Activated CD4-positive, alpha-beta T cell treated with anti-CD3 and anti-CD28 coated beads, Interleukin-2, amount 10 ng/mL, durations not matched to agents 24 days and 14 days (primary cell): ENCODE measurements at regions not wholly inside any gene's neighbourhood (a gene's known extent, or its start where the extent isn't known, plus 50 kb on each side); places are given as distances from the start of the nearest gene placed in this dataset.

Source experiments
- DNase-seq: peaks from one replicate; pipeline ENCODE4 v3.0.0; 2022
- H3K27ac Mint-ChIP-seq: one replicate; pipeline ENCODE4 v1.8.0; 2022; ENCODE audit warnings: mild to moderate bottlenecking, mixed read lengths
- H3K27me3 Mint-ChIP-seq: one replicate; pipeline ENCODE4 v1.8.0; 2022; ENCODE audit warnings: mixed read lengths
- H3K36me3 Mint-ChIP-seq: one replicate; pipeline ENCODE4 v1.8.0; 2022; ENCODE audit warnings: low read depth, mild to moderate bottlenecking, mixed read lengths
- H3K4me1 Mint-ChIP-seq: one replicate; pipeline ENCODE4 v1.8.0; 2021; ENCODE audit warnings: mixed read lengths
- H3K4me3 Mint-ChIP-seq: one replicate; pipeline ENCODE4 v1.8.0; 2022; ENCODE audit warnings: mild to moderate bottlenecking, moderate library complexity, mixed read lengths
- H3K9me3 Mint-ChIP-seq: one replicate; pipeline ENCODE4 v1.8.0; 2021; ENCODE audit warnings: mixed read lengths
- intact Hi-C: fragments of 100-400 bp; cut with micrococcal nuclease; formaldehyde crosslinking; loops from one replicate; pipeline ENCODE4 v1.15.1; 2023

DNA sequence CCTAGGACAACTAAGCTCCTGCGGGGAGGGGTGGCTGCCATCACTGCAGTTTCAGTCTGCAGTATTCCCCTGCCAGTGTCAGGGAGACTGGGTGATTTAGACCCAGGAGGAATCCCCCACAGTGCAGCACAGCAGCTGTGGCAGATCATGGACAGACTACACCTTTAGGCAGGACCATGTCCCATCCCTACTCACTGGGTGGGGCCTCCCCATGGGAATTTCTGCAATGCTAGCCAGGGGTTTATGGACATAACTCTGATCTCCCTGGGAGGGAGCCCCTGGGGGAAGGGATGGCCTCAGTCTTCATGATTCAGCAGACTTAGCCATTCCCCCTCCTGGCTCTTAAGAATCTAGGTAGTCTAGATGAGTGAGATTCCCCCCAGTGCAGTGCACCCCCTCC, 130.1 kb upstream of the STAC start:
- no peak overlapping the region for H3K27ac Mint-ChIP-seq

DNA sequence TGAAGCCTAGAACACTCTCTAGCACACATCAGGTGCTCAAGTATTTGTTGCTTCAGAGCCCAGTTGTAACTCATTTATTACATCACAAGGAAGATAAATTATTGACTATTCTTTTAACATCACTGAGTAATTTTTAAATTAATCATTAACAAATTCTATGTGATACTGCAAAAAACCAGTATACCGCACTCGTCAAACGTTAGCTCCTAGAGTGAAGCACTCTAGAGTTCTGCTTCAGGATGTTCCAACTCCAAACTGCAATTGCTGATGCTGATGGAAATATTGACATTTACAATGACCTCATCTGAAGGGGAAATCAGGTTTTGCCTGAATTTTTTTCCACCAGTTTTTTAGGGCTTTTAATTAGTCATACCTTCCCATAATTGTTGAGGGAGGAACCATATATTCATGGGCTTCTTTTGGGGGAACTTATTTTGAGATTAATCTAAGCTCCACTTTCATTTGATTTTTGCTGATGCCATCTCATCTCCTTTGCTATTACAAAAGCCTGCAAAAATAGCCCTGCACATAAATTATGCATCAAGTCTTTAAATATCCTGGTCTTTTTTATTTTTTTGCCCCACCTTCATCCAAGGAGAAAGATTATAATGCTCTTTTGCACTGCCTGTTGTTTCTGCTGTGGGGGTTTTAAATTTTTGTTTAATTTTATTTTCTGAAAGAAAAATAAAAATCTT, 123.0 kb upstream of the STAC start:
- no peaks in the 10 kb centered on the region for H3K27me3 Mint-ChIP-seq
- no peaks in the 10 kb centered on the region for H3K36me3 Mint-ChIP-seq
- no peak overlapping the region for H3K27ac Mint-ChIP-seq
- H3K9me3 Mint-ChIP-seq = peaks cover 6% of the 10 kb centered on the region
- H3K4me3 Mint-ChIP-seq = no peak overlapping the region
- no peaks in the 10 kb centered on the region for H3K4me1 Mint-ChIP-seq
- intact Hi-C loops = no loop called here
- DNase-seq = no peak

More for the DNA sequence above, 130.1 kb upstream of the STAC start:
- intact Hi-C loops = no loop called here
- no peaks in the 10 kb centered on the region for H3K4me1 Mint-ChIP-seq
- no peak overlapping the region for H3K4me3 Mint-ChIP-seq
- no peaks in the 10 kb centered on the region for H3K36me3 Mint-ChIP-seq
- H3K27me3 Mint-ChIP-seq = no peaks in the 10 kb centered on the region
- DNase-seq = no peak
- H3K9me3 Mint-ChIP-seq = peaks cover 10% of the 10 kb centered on the region

DNA sequence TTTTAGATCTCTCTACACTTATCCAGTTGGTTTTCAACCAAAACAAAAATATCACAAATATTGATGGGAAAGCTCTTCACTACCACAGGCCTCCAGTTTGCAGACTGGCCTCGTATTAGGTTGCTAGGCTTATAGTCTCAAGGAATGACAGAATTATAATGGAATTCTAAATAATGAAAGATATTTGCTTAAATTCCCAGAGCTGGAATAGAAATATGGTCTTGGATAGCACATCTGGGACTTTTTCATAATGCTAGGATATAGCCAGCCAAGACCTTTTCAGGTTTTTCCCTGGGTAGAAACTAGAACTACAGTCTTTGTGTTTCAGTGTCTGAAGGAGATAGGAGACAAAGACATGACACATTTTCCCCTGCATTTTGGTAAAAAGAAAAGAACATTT, 121.9 kb upstream of the STAC start:
- Mint-ChIP-seq H3K4me1 (no peaks in the 10 kb centered on the region), H3K36me3 (no peaks in the 10 kb centered on the region), H3K9me3 (no peaks in the 10 kb centered on the region), H3K27me3 (no peaks in the 10 kb centered on the region), H3K27ac (no peak overlapping the region), H3K4me3 (no peak overlapping the region)
- DNase-seq = no peak
- intact Hi-C loops = no loop called here

DNA sequence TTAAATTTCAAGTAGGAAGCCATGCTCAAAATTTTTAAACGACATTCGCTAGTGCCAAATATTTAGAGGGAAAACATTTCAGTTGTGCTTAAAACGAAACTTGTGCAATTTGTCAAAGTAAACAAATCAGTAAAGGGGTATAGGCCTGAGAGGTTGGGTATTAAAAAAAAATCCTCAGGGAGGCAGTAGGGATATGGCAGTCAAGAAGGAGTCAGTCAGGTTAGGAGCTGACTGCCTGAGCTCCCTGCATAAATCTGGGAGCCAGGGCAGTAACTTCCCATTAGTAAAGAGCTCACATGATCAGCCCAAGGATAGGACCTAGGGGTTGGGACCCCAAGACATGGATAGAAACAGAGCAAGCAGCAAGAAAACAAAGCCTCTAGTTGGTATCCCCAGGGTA, 120.7 kb upstream of the STAC start:
- H3K9me3 Mint-ChIP-seq = no peaks in the 10 kb centered on the region
- no peaks in the 10 kb centered on the region for H3K27me3 Mint-ChIP-seq
- H3K4me1 Mint-ChIP-seq = no peaks in the 10 kb centered on the region
- no peak overlapping the region for H3K27ac Mint-ChIP-seq
- DNase-seq = no peak
- intact Hi-C loops = no loop called here
- no peak overlapping the region for H3K4me3 Mint-ChIP-seq
- H3K36me3 Mint-ChIP-seq = no peaks in the 10 kb centered on the region

DNA sequence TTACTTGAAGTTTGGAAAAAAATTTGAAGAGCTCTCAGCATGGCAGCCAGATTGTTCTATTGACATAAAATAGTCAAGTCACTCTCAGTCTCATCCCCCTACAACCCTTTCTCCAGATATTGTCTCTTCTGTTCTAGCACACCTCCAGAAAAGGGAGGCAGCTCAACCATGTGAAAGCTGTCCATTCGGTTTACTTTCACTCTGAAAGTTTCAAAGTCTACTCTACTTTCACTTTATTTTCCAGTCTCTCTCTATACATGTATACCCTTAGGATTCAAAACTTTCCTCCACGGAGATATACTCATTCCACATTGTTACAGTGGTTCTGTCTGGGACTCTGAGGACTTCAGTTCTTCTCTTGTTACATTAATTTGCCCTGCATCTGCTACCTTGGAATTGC, 111.0 kb upstream of the STAC start:
- no peaks in the 10 kb centered on the region for H3K27me3 Mint-ChIP-seq
- no peak for DNase-seq
- intact Hi-C loops = no loop called here
- H3K27ac Mint-ChIP-seq = no peak overlapping the region
- H3K4me3 Mint-ChIP-seq = no peak overlapping the region
- no peaks in the 10 kb centered on the region for H3K36me3 Mint-ChIP-seq
- no peaks in the 10 kb centered on the region for H3K9me3 Mint-ChIP-seq
- no peaks in the 10 kb centered on the region for H3K4me1 Mint-ChIP-seq

DNA sequence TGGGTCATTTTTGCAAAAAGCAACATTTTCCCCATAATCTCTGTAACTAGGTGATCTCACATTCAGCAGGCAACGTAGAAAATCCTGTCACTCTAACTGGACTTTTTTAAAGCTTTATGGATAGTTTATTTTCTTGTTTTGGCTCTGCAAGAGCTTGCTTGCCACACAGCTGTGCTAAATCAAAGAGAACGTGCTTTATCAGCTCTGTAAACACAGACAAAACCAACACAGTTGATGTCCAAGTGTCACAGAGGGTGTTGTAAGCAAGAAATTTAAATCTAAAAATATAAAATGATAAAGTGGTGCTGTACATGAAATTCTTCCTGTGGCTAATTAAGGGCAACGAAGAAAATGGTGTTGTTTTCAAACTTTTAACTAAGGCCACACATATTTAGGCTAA, 97.5 kb upstream of the STAC start:
- DNase-seq = no peak
- no peaks in the 10 kb centered on the region for H3K4me1 Mint-ChIP-seq
- H3K36me3 Mint-ChIP-seq = no peaks in the 10 kb centered on the region
- H3K4me3 Mint-ChIP-seq = no peak overlapping the region
- H3K27ac Mint-ChIP-seq = no peak overlapping the region
- intact Hi-C loops = no loop called here
- H3K27me3 Mint-ChIP-seq = no peaks in the 10 kb centered on the region
- no peaks in the 10 kb centered on the region for H3K9me3 Mint-ChIP-seq

DNA sequence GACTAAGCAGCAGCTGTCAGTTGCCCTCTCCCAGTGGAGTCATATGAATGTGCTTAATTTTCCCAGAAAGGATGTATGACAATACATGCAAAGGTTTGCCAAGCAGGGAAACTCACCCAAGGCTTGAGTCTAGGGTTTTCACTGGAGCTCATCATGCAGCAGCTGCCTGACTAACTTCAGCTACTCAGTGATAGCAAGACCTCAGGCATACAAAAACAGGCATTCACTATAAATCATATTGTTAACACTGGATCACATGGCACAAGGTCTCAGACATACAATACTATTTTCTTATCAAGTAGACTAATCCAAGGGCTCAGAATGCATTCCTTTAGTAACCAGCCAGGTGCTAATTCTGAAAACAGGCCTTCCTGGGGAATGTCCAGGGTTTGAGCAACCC, 85.0 kb upstream of the STAC start:
- H3K9me3 Mint-ChIP-seq = no peaks in the 10 kb centered on the region
- H3K4me1 Mint-ChIP-seq = no peaks in the 10 kb centered on the region
- H3K36me3 Mint-ChIP-seq = no peaks in the 10 kb centered on the region
- H3K4me3 Mint-ChIP-seq = no peak overlapping the region
- H3K27me3 Mint-ChIP-seq = no peaks in the 10 kb centered on the region
- intact Hi-C loops = no loop called here
- DNase-seq = no peak
- H3K27ac Mint-ChIP-seq = no peak overlapping the region

DNA sequence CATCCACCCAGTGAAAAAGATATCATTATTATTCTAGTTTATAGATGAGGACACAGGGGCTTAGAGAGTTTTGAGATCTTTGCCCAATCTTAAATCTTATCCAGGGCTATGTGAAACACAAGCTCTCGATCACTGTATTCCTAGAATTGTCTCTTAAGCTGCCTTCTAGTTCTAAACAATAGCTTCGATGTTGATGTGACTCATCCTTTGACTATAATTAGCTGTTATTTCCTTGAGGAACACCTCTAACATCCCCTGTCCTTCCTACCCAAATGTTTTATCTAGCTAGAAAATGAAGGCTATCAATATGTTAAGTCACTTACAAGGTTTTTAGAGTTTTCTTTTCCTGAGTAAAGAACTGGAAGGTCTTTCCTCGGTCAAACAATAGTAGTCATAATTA, 83.1 kb upstream of the STAC start:
- Mint-ChIP-seq H3K27ac (no peak overlapping the region), H3K36me3 (no peaks in the 10 kb centered on the region), H3K4me1 (no peaks in the 10 kb centered on the region), H3K27me3 (no peaks in the 10 kb centered on the region), H3K9me3 (no peaks in the 10 kb centered on the region), H3K4me3 (no peak overlapping the region)
- intact Hi-C loops = no loop called here
- DNase-seq = no peak

DNA sequence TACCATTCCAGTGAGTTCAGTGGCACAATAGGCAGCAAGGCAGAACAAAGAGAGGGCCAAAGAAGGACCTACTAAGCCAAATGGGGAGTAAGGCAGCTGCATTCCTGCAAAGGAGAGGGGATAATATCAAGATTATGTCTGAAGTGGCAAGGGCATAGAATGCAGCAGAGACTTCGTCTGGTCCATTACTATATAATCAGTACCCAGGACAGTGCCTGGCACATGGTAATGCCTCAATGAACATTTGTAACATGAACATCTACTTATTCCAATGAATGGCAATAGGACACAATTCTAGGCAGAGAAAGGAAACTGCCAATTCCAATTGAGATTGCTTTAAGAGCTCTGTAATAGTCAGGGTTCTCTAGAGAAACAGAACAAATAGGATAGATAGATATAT, 82.1 kb upstream of the STAC start:
- H3K9me3 Mint-ChIP-seq = no peaks in the 10 kb centered on the region
- intact Hi-C loops = no loop called here
- H3K27me3 Mint-ChIP-seq = no peaks in the 10 kb centered on the region
- H3K4me3 Mint-ChIP-seq = no peak overlapping the region
- no peak for DNase-seq
- no peaks in the 10 kb centered on the region for H3K4me1 Mint-ChIP-seq
- no peak overlapping the region for H3K27ac Mint-ChIP-seq
- no peaks in the 10 kb centered on the region for H3K36me3 Mint-ChIP-seq

DNA sequence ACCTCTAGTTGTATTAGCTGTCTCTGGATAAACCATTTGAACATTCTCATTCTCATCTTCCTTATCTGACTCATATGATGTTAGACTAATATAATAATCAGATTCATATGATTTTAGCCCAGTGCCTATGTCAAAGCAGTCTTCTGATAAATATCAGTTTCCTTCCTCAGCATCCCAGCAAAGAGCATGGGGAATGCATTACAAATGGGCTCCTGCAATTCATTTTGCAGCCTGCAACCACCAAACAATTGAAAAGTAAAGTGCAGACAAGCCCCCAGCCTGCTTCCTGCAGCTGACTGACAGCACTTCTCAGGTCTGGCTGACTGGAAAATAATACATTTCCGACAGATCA, 78.2 kb upstream of the STAC start:
- Mint-ChIP-seq H3K4me3 (no peak overlapping the region), H3K27me3 (no peaks in the 10 kb centered on the region), H3K27ac (no peak overlapping the region), H3K4me1 (no peaks in the 10 kb centered on the region), H3K9me3 (no peaks in the 10 kb centered on the region), H3K36me3 (no peaks in the 10 kb centered on the region)
- intact Hi-C loops = no loop called here
- no peak for DNase-seq

DNA sequence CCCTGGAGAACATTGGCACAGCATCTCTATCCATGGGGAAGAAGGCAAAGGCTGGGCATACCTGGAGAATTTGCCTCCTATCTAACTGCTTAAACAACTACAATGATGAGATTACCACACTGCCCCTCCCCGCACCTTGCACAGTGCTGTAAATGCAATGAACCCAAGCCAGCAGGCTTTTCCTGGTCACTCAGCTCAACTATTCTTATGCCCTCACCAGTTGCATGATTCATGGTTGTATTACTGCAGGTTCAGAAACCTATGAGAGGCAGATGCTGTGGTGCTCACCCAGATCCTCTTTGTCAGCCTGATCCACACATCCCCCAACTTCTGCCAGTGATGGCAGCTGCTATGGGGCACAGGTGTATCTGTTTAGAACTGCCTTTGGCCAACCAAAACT, 77.7 kb upstream of the STAC start:
- Mint-ChIP-seq H3K4me3 (no peak overlapping the region), H3K27ac (no peak overlapping the region), H3K36me3 (no peaks in the 10 kb centered on the region), H3K9me3 (no peaks in the 10 kb centered on the region), H3K4me1 (no peaks in the 10 kb centered on the region), H3K27me3 (no peaks in the 10 kb centered on the region)
- no peak for DNase-seq
- intact Hi-C loops = no loop called here

DNA sequence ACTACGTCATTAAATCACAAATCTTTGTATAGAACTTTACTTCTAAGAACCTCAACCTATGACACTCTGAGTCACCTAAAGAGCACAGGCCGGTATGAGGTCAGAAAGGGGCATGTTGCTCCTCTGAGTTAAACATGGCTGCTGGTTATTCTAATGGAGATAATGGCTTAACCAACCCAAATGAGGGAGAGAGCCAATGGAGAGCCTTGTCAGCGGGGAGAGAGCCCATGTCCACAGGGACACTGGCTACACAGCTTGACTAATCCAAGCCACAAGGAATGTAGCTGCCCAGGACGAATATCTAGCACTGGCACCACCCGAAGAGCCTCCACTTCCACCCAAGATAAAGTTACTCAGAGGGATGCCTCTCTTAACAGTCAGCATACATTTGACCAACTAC, 77.0 kb upstream of the STAC start:
- H3K4me3 Mint-ChIP-seq = no peak overlapping the region
- DNase-seq = no peak
- intact Hi-C loops = no loop called here
- H3K4me1 Mint-ChIP-seq = no peaks in the 10 kb centered on the region
- no peaks in the 10 kb centered on the region for H3K27me3 Mint-ChIP-seq
- H3K27ac Mint-ChIP-seq = no peak overlapping the region
- no peaks in the 10 kb centered on the region for H3K36me3 Mint-ChIP-seq
- no peaks in the 10 kb centered on the region for H3K9me3 Mint-ChIP-seq

DNA sequence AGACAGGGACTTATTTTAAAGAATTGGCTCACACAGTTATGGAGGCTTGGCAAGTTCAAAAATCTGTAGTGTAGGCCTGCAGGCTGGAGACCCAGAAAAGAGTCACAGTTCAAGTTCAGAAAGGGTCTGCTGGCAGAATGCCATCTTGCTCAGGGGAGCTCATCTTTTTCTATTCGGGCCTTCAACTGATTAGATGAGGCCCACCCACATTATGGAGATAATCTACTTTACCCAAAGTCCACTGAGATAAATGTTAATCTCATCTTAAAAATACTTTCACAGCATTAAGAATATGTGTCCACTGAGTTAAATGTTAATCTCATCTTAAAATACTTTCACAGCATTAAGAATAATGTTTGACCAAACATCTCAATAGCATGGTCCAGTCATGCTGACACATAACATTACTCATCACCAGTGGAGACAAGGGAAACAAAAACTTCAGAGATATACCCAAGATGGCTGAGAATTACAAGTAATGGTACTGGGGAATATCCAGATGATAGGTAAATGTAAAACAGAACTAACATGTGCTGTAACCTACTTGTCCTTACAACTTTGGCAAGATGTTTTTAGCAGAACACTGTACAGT, 74.3 kb upstream of the STAC start:
- Mint-ChIP-seq H3K4me3 (no peak overlapping the region), H3K27me3 (no peaks in the 10 kb centered on the region), H3K36me3 (no peaks in the 10 kb centered on the region), H3K27ac (no peak overlapping the region), H3K4me1 (no peaks in the 10 kb centered on the region), H3K9me3 (no peaks in the 10 kb centered on the region)
- no peak for DNase-seq
- intact Hi-C loops = no loop called here

DNA sequence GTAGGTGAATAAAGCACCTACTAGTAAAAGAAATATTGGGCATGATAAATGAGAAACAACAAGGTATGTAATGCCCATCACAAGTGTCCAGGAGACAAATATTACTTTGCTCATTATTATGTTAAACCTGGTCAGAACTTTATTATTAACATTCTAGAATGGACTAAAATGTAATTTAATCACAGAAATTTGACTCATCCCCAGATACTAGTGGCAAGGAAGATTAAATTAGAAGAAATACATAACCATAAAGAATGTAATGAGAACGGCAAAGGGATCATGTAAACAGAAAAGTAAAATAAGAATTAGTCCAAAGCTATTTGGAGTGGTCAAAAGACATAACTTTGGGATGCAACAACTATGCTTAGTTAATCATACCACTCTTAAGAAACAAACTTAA, 71.2 kb upstream of the STAC start:
- no peaks in the 10 kb centered on the region for H3K9me3 Mint-ChIP-seq
- intact Hi-C loops = no loop called here

DNA sequence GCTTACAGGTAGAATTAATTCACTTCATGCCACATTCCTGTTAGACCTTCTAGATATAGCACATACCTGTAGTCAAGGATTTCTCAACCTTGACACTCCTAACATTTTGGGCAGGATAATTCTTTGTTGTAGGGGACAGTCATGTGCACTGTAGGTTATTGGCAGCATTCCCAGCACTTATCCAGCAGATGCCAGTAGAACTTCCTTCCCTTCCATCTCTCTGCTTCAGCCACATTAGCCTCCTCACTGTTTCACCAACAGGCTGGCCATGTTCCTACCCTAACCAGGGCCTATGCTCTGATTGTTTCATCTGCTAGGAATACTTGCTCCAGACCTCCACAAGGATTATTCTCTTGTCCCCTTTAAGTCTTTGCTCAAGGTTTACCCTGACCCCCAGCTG, 68.0 kb upstream of the STAC start:
- intact Hi-C loops = no loop called here
- Mint-ChIP-seq H3K4me1 (no peaks in the 10 kb centered on the region), H3K27me3 (no peaks in the 10 kb centered on the region), H3K36me3 (no peaks in the 10 kb centered on the region), H3K4me3 (no peak overlapping the region), H3K27ac (no peak overlapping the region), H3K9me3 (peaks cover 4% of the 10 kb centered on the region)
- no peak for DNase-seq

More for the DNA sequence above, 71.2 kb upstream of the STAC start:
- Mint-ChIP-seq H3K36me3 (no peaks in the 10 kb centered on the region), H3K4me3 (no peak overlapping the region), H3K4me1 (no peaks in the 10 kb centered on the region), H3K27ac (no peak overlapping the region), H3K27me3 (no peaks in the 10 kb centered on the region)
- DNase-seq = no peak
